Activated CD8-positive, alpha-beta memory T cell treated with anti-CD3 and anti-CD28 coated beads, Interleukin-2, amount 10 ng/mL, durations not matched to agents 7 days and 5 days (primary cell): ENCODE measurements at regions not wholly inside any gene's neighbourhood (a gene's known extent, or its start where the extent isn't known, plus 50 kb on each side); places are given as distances from the start of the nearest gene placed in this dataset.
A peak's percentile ranks its signal among the peaks of the same experiment; 100 is the strongest.

Experiments
- ATAC-seq: fragments of 150-1000 bp; cut with Tn5 transposase; one replicate; pipeline ENCODE4 v1.10.0; 2021; ENCODE audit warnings: moderate library complexity
- CTCF ChIA-PET: fragments of 350-600 bp; sonication (Branson Sonifier 250); formaldehyde crosslinking; loops from one replicate; lab custom pipeline; 2021; ENCODE audit warnings: antibody characterized with exemption; lab: Charles Lee
- DNase-seq: peaks from one replicate; pipeline ENCODE4 v3.0.0-alpha.2; 2020
- H3K27ac Mint-ChIP-seq: one replicate; pipeline ENCODE4 v1.8.0; 2021; ENCODE audit warnings: mild to moderate bottlenecking, mixed read lengths
- H3K27me3 Mint-ChIP-seq: one replicate; pipeline ENCODE4 v1.8.0; 2021; ENCODE audit warnings: mixed read lengths
- H3K36me3 Mint-ChIP-seq: one replicate; pipeline ENCODE4 v1.8.0; 2021; ENCODE audit warnings: mild to moderate bottlenecking, mixed read lengths
- H3K4me1 Mint-ChIP-seq: one replicate; pipeline ENCODE4 v1.8.0; 2021; ENCODE audit warnings: mixed read lengths
- H3K4me3 Mint-ChIP-seq: one replicate; pipeline ENCODE4 v1.8.0; 2021; ENCODE audit warnings: mild to moderate bottlenecking, moderate library complexity, mixed read lengths
- H3K9me3 Mint-ChIP-seq: one replicate; pipeline ENCODE4 v1.8.0; 2022; ENCODE audit warnings: low read depth, mixed read lengths

DNA sequence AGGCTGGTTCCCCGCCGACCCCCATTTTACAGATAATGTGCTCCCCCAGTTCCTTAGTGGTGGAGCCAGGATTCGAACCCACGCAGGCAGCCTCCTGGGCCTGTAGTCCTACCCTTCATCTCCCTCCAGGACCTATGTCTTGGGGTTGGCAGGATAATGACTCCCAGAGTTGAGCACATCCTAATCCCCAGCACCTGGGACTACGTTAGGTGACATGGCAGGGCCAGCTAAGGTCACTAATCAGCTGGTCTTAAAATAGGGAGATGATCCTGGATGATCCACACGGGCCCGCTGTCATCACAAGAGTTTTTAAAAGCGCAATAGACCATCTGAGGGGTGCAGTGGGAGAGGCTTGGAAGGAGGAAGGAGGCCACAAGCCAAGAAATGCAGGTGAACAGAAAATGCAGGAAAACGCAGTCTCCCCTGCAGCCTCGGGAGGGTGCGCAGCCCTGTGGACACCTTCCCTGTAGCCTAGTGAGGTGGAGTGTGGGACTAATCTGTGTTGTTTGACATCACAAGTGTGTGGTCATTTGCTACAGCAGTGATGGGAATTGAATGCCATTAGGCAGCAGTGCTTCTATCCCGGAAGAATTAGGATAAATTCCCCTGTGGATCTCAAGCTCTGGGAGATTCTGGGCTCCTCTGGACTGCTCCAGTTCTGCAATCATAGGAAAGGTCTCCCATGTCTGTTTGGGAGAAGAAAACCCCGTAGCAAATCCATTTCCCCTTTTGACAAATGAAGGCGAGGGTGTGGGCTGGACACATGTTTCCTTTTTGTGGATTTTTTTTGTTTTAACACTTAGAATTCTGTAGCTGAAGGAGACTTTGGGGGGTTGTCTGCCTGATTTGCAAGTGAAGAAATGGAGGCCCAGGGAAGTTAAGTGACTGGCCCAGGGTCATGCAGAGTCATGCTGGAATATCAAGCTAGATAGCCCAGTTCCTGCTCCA lies 297.7 kb downstream of the SEC14L1 start:
- ATAC-seq (no peak), DNase-seq (no peak)
- Mint-ChIP-seq H3K27me3 (no peaks in the 10 kb centered on the region), H3K36me3 (peaks cover 7% of the 10 kb centered on the region), H3K4me1 (peaks cover 96% of the 10 kb centered on the region), H3K9me3 (no peaks in the 10 kb centered on the region), H3K27ac (peak overlapping the region; percentile 94), H3K4me3 (no peak overlapping the region)
- CTCF ChIA-PET, result interaction anchor here (1.0 to 9.2 kb wide), 6 partner anchors 8 to 107 kb away, joined by 3 to 110 read pairs (median 6); no protein-coding TSS in a partner anchor

DNA sequence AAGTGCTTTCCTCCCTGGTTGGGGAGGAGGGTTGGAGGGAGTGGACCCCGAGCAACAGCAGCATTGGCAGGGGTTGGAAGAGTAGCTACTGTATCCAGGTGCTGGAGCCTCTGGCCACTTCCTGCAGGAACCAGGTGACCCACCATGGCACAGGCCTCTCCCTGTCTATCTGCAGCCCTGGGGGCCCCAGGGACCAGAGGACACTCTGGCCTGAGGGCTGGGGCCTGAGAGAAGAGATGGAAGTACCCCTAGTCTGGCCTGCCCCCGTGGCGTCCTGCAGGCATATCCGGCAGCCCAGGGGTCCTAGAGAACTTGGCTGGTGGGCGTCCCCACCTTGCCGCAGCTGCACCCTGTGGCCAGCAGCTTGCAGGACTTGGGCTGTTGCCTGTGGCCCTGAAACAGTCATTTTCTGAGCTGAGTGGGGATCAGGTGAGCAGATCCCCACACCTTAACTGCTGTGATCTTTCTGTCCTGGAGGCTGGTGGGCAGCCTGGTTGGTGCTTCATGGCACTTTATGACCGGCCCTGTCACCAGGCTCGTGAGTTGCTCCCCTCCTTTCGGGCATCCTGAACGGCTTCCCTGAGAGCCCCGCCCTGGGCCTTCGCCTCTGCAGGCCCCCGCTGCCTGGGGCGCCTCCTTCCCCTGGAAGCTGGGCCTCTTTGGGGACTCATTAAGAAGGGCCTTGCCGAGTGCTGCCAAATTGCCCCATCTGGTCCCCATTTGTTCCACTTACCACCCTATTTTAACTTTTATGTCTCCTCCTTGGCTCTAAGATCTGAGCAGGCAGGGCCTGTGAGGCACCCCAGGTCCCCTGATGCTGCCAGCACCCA lies 298.6 kb downstream of the SEC14L1 start:
- peak overlapping the region; percentile 94 for H3K27ac Mint-ChIP-seq
- no peaks in the 10 kb centered on the region for H3K27me3 Mint-ChIP-seq
- no peak for ATAC-seq
- no peak overlapping the region for H3K4me3 Mint-ChIP-seq
- peaks cover 9% of the 10 kb centered on the region for H3K36me3 Mint-ChIP-seq
- H3K4me1 Mint-ChIP-seq, result peaks cover 97% of the 10 kb centered on the region
- CTCF ChIA-PET, result interaction anchor here (1.1 to 9.2 kb wide), 5 partner anchors 9 to 108 kb away, joined by 3 to 110 read pairs (median 6); no protein-coding TSS in a partner anchor
- no peak for DNase-seq
- H3K9me3 Mint-ChIP-seq, result no peaks in the 10 kb centered on the region

DNA sequence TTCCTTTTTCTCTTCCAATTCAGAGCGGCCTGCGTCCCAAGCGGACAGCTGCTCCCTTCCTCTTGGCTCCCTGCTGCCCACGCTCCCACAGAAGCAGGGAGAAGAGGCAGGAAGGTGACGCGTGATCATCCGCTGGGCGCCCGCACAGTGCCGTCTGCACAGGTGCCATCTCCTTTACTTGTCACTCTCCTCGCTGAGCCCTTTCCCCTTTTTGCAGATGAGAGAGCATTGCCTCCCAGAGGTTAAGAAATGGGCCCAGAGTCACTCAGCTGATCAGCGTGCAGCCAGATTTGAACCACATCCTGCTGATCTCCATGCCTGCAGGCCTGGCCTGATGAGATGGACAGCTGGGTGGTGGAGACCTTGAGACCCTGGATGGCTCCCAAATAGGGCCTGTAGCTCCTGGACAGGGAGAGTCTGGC lies 299.8 kb downstream of the SEC14L1 start:
- peak overlapping the region; percentile 51 for H3K4me3 Mint-ChIP-seq
- ATAC-seq (no peak), DNase-seq (peak; percentile 75)
- peaks cover 6% of the 10 kb centered on the region for H3K36me3 Mint-ChIP-seq
- peak overlapping the region; percentile 94 for H3K27ac Mint-ChIP-seq
- CTCF ChIA-PET, result interaction anchor here (0.9 to 9.2 kb wide), 17 partner anchors 10 to 109 kb away, joined by 3 to 110 read pairs (median 6); no protein-coding TSS in a partner anchor
- H3K9me3 Mint-ChIP-seq, result no peaks in the 10 kb centered on the region
- no peaks in the 10 kb centered on the region for H3K27me3 Mint-ChIP-seq
- peaks cover 97% of the 10 kb centered on the region for H3K4me1 Mint-ChIP-seq

DNA sequence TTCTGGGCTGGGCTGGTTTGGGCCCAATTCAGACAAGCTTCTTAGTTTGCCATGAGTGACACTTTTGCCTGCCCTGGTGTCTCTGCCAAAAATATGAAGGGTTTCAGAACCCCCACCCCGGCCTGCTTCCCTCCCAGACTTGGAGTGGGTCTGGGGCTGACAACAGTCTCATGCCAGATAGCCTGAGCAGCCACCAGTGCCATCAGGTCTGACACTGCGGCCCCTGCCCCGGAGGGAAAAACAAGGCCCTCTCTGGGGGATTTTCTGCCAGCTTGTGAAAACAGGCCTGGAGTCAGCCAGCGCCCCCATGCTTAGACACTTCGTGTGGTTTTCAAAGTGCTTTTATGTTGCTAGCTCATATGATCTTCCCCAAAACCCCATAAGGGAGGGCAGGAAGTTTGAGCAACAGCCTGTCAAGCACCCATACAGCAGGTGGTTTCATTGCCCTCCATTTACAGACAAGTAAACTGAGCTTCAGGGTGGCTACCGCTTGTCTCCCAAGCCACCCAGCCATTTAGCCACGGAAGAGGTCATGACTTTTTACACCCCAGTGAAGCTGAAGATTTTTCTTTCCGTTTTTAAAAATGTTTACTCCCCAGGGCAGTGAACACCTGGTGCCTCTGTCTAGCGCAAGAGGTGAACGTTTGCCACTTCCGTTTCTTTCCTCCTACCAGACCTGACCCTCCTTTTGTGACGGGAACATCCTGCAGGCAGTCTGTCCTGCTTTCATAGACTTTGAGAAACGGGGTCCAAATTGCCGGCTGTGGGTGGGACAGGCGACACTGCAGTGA lies 300.6 kb downstream of the SEC14L1 start:
- Mint-ChIP-seq H3K27ac (peak overlapping the region; percentile 94), H3K27me3 (no peaks in the 10 kb centered on the region), H3K36me3 (peaks cover 6% of the 10 kb centered on the region), H3K4me1 (peaks cover 97% of the 10 kb centered on the region), H3K9me3 (no peaks in the 10 kb centered on the region), H3K4me3 (peak overlapping the region; percentile 60)
- DNase-seq (peak; percentile 81), ATAC-seq (peak; percentile 31)
- CTCF ChIA-PET, result interaction anchor here (0.6 to 9.2 kb wide), 22 partner anchors 9 to 116 kb away, joined by 3 to 110 read pairs (median 4); no protein-coding TSS in a partner anchor

DNA sequence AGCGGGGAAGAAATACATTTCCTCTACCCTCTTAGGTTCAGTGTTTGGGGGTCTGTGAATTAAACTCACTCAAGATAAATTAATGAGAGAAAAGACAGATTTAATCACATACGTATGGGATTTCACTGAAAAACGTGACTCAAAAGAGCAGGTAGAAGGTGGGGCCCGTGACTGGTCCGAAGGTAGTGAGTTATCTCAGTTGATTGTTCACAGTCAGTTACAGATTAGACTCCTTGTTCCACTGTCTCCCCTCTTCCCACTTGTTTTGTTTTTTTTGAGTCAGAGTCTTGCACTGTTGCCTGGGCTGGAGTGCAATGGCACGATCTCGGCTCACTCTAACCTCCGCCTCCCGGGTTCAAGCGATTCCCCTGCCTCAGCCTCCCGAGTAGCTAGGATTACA lies 301.2 kb downstream of the SEC14L1 start:
- DNase-seq, result peak; percentile 53
- Mint-ChIP-seq H3K27me3 (no peaks in the 10 kb centered on the region), H3K27ac (peak overlapping the region; percentile 94), H3K36me3 (peaks cover 6% of the 10 kb centered on the region), H3K4me3 (peak overlapping the region; percentile 60), H3K9me3 (no peaks in the 10 kb centered on the region), H3K4me1 (peaks cover 97% of the 10 kb centered on the region)
- ATAC-seq, result no peak
- CTCF ChIA-PET, result interaction anchor here (0.9 to 9.2 kb wide), 17 partner anchors 11 to 116 kb away, joined by 3 to 110 read pairs (median 7); no protein-coding TSS in a partner anchor

DNA sequence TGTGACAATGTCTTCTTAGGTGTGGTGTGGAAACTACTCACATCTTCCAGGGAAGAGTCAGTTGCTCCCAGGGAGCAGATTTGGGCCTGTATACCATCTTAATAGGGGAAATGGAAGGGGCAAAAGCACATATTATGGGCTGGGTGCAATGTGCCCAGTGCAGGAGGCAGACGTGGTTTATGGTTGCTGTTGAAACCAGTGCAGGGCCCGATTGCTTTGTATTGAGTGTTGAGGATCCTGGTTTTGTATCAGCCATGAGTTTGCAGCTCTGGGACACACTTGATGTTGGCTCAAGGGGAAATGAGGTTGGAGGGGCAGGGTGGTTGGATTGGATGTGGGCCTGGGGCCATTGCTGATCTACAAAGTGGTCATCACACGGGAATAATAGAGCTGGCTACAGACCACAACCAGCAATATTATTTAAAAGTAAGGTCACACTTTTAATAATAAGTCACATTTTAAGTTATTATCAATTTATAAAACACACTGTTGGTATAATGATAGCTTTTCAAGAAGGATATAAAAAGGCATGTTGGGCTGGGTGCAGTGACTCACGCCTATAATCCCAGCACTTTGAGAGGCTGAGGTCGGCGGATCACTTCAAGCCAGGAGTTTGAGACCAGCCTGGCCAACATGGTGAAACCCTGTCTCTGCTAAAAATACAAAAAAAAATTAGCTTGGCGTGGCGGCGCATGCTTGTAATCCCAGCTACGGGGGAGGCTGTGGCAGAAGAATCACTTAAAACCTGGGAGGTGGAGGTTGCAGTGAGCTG lies 302.4 kb downstream of the SEC14L1 start:
- H3K9me3 Mint-ChIP-seq, result no peaks in the 10 kb centered on the region
- H3K27ac Mint-ChIP-seq, result peak overlapping the region; percentile 94
- H3K36me3 Mint-ChIP-seq, result peaks cover 12% of the 10 kb centered on the region
- ATAC-seq (no peak), DNase-seq (peak; percentile 54)
- H3K4me3 Mint-ChIP-seq, result peak overlapping the region; percentile 6
- CTCF ChIA-PET, result interaction anchor here (0.6 to 9.2 kb wide), 7 partner anchors 12 to 52 kb away, joined by 3 to 110 read pairs (median 6); no protein-coding TSS in a partner anchor
- H3K4me1 Mint-ChIP-seq, result peaks cover 96% of the 10 kb centered on the region
- no peaks in the 10 kb centered on the region for H3K27me3 Mint-ChIP-seq

DNA sequence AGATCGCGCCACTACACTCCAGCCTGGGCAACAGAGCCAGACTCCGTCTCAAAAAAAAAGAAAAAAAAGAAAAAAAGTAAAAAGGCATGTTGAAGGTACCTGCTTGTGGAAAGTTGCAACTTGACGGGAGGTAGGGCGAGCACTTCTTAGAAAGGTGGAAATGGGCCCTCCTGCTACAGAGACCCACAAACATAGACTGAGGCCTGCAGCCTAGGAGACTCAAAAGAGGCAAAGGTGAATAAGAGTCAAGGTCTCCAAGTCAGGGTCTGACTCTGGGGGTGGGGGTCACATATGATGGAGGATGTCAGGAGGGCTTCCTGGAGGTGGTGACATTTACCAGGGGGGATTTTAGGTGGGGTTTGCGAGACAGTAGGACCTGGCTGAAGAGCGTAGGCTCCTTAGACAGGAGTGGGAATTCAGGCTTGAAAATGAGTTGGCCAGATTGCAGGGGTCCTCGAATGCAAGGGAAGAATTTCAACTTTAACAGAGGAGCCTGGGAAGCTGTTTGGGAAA lies 303.0 kb downstream of the SEC14L1 start:
- DNase-seq (no peak), ATAC-seq (no peak)
- H3K4me3 Mint-ChIP-seq, result peak overlapping the region; percentile 73
- no peaks in the 10 kb centered on the region for H3K27me3 Mint-ChIP-seq
- H3K4me1 Mint-ChIP-seq, result peaks cover 91% of the 10 kb centered on the region
- H3K36me3 Mint-ChIP-seq, result peaks cover 12% of the 10 kb centered on the region
- H3K27ac Mint-ChIP-seq, result peak overlapping the region; percentile 93
- CTCF ChIA-PET, result interaction anchor here (1.0 to 9.2 kb wide), 9 partner anchors 13 to 55 kb away, joined by 3 to 110 read pairs (median 7); no protein-coding TSS in a partner anchor
- no peaks in the 10 kb centered on the region for H3K9me3 Mint-ChIP-seq

DNA sequence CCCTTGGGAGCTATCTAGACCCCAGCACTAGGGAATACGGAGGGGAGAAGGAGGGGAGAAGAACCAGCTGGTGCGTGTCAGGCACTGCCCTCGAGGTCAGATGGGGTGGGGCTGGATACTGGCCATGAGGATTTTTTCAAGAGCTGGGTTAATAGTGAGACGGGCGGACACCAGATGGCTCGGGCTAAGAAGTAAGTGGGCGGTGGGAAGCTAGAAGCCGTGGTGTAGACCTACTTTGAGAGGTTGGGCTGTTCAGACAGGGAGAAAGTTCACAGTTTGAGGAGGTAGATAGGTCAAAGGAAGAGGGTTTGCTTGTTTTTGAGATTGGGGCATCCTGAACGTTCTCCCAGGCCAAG lies 303.8 kb downstream of the SEC14L1 start:
- Mint-ChIP-seq H3K4me3 (peak overlapping the region; percentile 73), H3K9me3 (no peaks in the 10 kb centered on the region), H3K4me1 (peaks cover 91% of the 10 kb centered on the region), H3K27me3 (no peaks in the 10 kb centered on the region), H3K27ac (peak overlapping the region; percentile 93), H3K36me3 (peaks cover 15% of the 10 kb centered on the region)
- DNase-seq (no peak), ATAC-seq (no peak)
- CTCF ChIA-PET, result interaction anchor here (0.5 to 9.2 kb wide), 18 partner anchors 10 to 943 kb away, joined by 3 to 110 read pairs (median 6); no protein-coding TSS in a partner anchor

DNA sequence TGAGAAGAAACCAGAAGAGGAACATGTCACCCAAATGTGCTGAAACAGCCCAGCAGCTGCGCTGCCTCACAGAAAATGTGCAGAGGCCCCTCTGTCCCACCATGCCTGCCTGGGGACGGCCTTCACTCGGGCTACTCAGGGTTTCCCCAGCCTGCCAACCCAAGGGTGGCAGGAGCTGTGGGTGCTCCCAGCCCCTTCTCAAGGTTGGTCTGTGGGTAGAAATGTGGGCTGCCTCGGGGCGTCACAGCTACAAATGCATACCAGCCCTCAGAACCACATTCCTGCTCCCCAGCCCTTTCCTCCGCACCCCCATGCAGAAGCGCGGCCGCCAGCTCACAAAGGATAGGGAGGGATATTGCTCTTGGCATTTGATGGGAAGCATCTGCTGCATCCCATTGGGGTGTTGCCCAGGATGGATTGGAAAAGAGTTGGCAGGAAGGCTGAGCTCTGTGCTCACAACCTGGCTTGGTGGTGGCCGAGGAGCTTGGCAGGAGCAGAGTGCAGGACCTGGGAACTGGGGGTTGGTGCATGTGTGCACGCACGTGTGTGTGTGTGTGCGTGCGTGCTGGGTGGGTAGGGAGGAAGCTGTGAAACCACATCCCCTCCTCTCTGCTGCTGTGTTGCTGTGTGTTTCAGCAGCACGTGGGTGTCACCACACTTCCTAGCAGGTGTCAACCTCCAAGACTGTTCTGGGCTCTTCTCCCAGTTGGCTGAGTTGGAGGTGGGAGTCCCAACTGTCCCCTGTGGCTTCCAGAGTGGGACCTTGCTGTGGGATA lies 304.4 kb downstream of the SEC14L1 start:
- Mint-ChIP-seq H3K27me3 (no peaks in the 10 kb centered on the region), H3K9me3 (no peaks in the 10 kb centered on the region), H3K36me3 (peaks cover 15% of the 10 kb centered on the region), H3K4me1 (peaks cover 93% of the 10 kb centered on the region), H3K4me3 (peak overlapping the region; percentile 73), H3K27ac (peak overlapping the region; percentile 93)
- CTCF ChIA-PET, result interaction anchor here (0.5 to 9.2 kb wide), 19 partner anchors 9 to 942 kb away, joined by 3 to 110 read pairs (median 6); no protein-coding TSS in a partner anchor
- DNase-seq (peak; percentile 95), ATAC-seq (peak; percentile 62)

DNA sequence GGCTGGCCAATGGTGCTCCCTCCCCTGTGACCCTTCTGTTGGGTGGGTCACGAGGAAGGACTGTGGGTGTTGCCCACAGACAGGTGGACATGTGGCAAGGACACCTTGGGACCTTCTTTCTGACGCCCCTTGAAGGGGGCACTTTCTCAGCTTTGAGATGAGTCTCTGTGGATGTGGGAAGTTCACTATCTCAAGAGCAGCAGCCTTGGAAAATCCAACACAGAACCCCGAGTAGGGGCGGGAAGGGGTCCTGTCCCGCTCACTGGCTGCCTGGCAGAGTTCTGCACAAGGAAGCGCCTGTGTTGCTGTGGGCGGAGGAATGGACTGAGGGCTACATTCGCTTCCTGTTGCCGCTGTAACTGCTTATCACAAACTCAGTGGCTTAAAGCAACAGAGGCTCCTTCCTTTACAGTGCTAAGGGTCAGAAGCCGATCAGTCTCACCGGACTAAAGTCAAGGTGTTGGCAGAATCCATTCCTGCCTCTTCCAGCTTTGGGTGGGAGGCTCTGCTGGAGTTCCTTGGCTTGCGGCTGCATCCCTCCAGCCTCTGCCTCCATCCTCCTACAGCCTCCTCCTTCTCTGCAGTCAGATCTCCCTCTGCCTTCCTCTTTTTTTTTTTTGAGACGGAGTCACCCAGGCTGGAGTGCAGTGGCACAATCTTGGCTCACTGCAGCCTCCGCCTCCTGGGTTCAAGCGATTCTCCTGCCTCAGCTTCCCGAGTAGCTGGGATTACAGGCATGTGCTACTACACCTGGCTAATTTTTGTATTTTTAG lies 305.2 kb downstream of the SEC14L1 start:
- no peaks in the 10 kb centered on the region for H3K9me3 Mint-ChIP-seq
- peaks cover 15% of the 10 kb centered on the region for H3K36me3 Mint-ChIP-seq
- peak; percentile 90 for DNase-seq

More for the DNA sequence above, 305.2 kb downstream of the SEC14L1 start:
- peak; percentile 58 for ATAC-seq
- H3K27me3 Mint-ChIP-seq, result no peaks in the 10 kb centered on the region
- peaks cover 90% of the 10 kb centered on the region for H3K4me1 Mint-ChIP-seq
- CTCF ChIA-PET, result interaction anchor here (1.0 to 9.2 kb wide), 13 partner anchors 8 to 115 kb away, joined by 3 to 110 read pairs (median 8); no protein-coding TSS in a partner anchor
- peak overlapping the region; percentile 73 for H3K4me3 Mint-ChIP-seq
- peak overlapping the region; percentile 93 for H3K27ac Mint-ChIP-seq
